Uterus (tissue), 3 donors: ENCODE measurements at regions not wholly inside any gene's neighbourhood (a gene's known extent, or its start where the extent isn't known, plus 50 kb on each side); places are given as distances from the start of the nearest gene placed in this dataset.

Experiments
- DNase-seq, 2 donors: peaks; one replicate each; pipeline ENCODE4 v3.0.0-alpha.2; 2019 to 2020
- H3K27ac ChIP-seq, 2 donors: fragments of 200-600 bp; sonication (generic); 1 replicate in 1 of 2; 2 replicates in 1 of 2; pipeline ENCODE4 v1.5.1; 2016 to 2018
- H3K27me3 ChIP-seq, 2 donors: fragments of 200-600 bp; sonication (generic); one replicate each; pipeline ENCODE4 v1.5.1; 2018 to 2019; ENCODE audit warnings: control low read depth in 1 of 2
- H3K36me3 ChIP-seq, 2 donors: fragments of 200-600 bp; sonication (generic); one replicate each; pipeline ENCODE4 v1.5.1; 2019; ENCODE audit warnings: control low read depth in 1 of 2
- H3K4me1 ChIP-seq, 2 donors: fragments of 200-600 bp; sonication (generic); one replicate each; pipeline ENCODE4 v1.5.1; 2018 to 2019; ENCODE audit warnings: control low read depth in 1 of 2
- H3K4me3 ChIP-seq, 2 donors: fragments of 200-600 bp; sonication (generic); 1 replicate in 1 of 2; 2 replicates in 1 of 2; pipeline ENCODE4 v1.5.1; 2018 to 2019; ENCODE audit warnings: mild to moderate bottlenecking in 1 of 2
- H3K9me3 ChIP-seq, 2 donors: fragments of 200-600 bp; sonication (generic); one replicate each; pipeline ENCODE4 v1.5.1; 2019; ENCODE audit warnings: control low read depth in 1 of 2
- POLR2A ChIP-seq, 2 donors: fragments of 450-650 bp; IDR thresholded peaks; one replicate each; pipeline ENCODE4 v1.6.1; 2016; ENCODE audit warnings: antibody characterized with exemption in 2 of 2, mild to moderate bottlenecking in 1 of 2, moderate library complexity in 1 of 2
- intact Hi-C: fragments of 100-400 bp; cut with DNase I; formaldehyde crosslinking; loops from one replicate; pipeline ENCODE4 v1.15.1; 2023; ENCODE audit warnings: low total_unique reads
- TF ChIP-seq, protein P1 (sequence below), 4 experiments: fragments of 200-600 bp in 2 of 4; fragments of 450-650 bp in 2 of 4; sonication (generic) in 2 of 4; IDR thresholded peaks; one replicate each; pipeline ENCODE4 v1.5.1; 2016 to 2019; ENCODE audit warnings: antibody characterized with exemption in 4 of 4, mild to moderate bottlenecking in 2 of 4, moderate library complexity in 1 of 4
- donor health status: DM: yes; HTN: yes; CAD: no.

DNA sequence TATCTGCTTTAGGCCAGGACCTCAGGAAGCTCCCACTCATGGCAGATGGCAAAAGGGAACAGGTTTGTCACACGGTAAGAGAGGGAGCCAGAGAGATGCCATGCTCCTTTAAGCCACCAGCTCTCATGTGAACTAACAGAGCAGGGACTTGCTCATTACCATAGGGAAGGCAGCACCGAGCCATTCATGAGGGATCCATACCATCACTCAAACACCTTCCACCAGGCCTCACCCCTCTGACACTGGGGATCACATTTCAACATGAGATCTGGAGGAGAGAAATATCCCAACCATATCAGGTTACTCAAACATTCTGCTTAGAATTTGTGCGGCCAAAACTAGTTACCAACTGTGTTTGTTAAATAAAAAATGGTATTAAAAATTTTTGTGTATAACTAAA lies 427.0 kb downstream of the UQCRFS1 start:
- Histone ChIP-seq H3K27ac (no peak overlapping the region), H3K36me3 (no peaks in the 10 kb centered on the region), H3K4me3 (no peak overlapping the region), H3K4me1 (no peaks in the 10 kb centered on the region), H3K9me3 (peaks cover 0 to 8% of the 10 kb centered on the region in 2 donors), H3K27me3 (no peaks in the 10 kb centered on the region)
- no peak for DNase-seq
- intact Hi-C loops: no loop called here
- TF ChIP-seq, protein P1, sequence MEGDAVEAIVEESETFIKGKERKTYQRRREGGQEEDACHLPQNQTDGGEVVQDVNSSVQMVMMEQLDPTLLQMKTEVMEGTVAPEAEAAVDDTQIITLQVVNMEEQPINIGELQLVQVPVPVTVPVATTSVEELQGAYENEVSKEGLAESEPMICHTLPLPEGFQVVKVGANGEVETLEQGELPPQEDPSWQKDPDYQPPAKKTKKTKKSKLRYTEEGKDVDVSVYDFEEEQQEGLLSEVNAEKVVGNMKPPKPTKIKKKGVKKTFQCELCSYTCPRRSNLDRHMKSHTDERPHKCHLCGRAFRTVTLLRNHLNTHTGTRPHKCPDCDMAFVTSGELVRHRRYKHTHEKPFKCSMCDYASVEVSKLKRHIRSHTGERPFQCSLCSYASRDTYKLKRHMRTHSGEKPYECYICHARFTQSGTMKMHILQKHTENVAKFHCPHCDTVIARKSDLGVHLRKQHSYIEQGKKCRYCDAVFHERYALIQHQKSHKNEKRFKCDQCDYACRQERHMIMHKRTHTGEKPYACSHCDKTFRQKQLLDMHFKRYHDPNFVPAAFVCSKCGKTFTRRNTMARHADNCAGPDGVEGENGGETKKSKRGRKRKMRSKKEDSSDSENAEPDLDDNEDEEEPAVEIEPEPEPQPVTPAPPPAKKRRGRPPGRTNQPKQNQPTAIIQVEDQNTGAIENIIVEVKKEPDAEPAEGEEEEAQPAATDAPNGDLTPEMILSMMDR (IDR thresholded peaks at IDR 0.05): no peak
- TF ChIP-seq POLR2A (IDR thresholded peaks at IDR 0.05): no peak

DNA sequence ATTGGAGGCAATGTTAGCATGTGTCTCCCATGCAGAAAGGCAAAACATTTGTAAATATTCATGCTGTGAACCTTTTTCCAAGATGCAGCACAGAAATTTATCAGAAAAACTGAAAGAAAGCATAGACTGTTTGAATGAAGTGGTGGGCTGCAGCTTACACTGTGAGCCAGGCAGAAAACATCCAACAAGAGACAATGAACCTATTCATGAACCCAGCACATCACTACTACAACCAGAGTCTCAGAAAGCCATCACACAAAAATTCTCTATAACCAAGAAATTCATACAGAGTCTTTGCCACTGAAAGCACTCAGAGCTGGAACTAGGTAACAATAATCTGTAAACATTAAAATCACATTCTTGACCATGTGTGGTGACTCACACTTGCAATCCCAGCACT lies 448.9 kb downstream of the UQCRFS1 start:
- Histone ChIP-seq H3K27me3 (no peaks in the 10 kb centered on the region), H3K27ac (no peak overlapping the region), H3K9me3 (peaks cover 0 to 9% of the 10 kb centered on the region in 2 donors), H3K4me3 (no peak overlapping the region), H3K36me3 (no peaks in the 10 kb centered on the region), H3K4me1 (no peaks in the 10 kb centered on the region)
- intact Hi-C loops: no loop called here
- DNase-seq: no peak
- TF ChIP-seq, protein P1 (IDR thresholded peaks at IDR 0.05): no peak
- no peak for TF ChIP-seq POLR2A (IDR thresholded peaks at IDR 0.05)

DNA sequence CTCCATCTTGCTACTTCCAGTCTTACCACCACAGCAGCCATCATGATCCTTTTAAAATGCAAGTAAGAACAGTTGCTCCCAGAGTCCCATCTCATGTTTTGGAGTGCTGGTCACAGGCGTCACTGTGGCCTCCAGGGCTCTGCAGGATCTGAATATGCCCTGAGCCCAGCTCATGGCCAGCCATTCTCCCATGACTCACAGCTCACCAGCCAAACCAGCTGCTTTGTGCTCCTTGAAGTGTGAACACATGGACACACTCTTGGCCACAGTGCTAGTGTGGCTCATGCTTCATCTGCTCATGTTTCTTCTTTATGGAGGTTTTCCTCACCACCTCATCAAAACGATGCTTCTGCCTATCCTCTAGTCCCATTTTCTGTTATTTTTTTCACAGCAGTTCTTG lies 466.5 kb downstream of the UQCRFS1 start:
- Histone ChIP-seq H3K36me3 (no peaks in the 10 kb centered on the region), H3K4me1 (no peaks in the 10 kb centered on the region), H3K27ac (no peak overlapping the region), H3K4me3 (no peak overlapping the region), H3K27me3 (no peaks in the 10 kb centered on the region), H3K9me3 (no peaks in the 10 kb centered on the region)
- TF ChIP-seq POLR2A (IDR thresholded peaks at IDR 0.05): no peak
- TF ChIP-seq, protein P1 (IDR thresholded peaks at IDR 0.05): no peak
- intact Hi-C loops: no loop called here
- no peak for DNase-seq

DNA sequence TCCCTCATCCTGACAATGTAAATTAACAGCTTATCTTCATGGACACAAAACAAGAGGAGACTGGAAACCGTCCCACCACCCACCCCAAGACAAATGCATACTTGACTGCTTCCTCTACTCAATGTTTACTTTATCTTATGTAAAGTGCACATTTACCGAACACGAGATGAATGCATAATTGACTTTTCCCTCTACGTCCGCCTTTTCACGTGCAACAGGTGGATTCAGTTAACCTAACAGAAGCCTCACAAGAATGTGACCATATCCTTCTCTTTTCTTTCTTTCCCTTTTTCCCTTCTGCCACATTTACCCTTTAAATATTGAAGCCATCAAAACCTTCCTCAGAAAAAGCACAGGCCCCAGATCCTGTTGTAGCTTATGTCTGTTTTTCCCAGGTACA lies 468.0 kb downstream of the UQCRFS1 start:
- Histone ChIP-seq H3K4me3 (no peak overlapping the region), H3K27ac (no peak overlapping the region), H3K27me3 (no peaks in the 10 kb centered on the region), H3K9me3 (no peaks in the 10 kb centered on the region), H3K4me1 (no peaks in the 10 kb centered on the region), H3K36me3 (no peaks in the 10 kb centered on the region)
- DNase-seq: no peak
- TF ChIP-seq, protein P1 (IDR thresholded peaks at IDR 0.05): no peak
- TF ChIP-seq POLR2A (IDR thresholded peaks at IDR 0.05): no peak
- intact Hi-C loops: no loop called here

DNA sequence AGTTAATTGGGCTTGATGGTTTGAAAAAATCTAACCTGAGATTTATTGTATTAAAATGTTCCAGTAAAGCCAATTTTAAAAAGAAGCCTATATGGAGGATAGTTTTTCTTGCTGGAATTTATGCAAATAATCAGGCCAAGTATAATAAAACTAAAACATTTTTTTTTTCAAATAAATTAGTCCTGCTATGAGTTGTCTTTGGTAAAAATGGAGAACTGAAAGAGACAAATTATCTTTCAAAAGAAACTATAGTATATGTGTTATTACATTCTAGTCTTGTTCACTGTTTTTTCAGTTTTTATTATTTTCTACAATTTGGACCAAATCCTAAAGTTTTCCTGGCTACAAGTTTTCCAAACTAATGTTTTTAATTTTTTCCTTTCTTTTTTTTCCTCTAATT lies 468.9 kb downstream of the UQCRFS1 start:
- Histone ChIP-seq H3K36me3 (no peaks in the 10 kb centered on the region), H3K27ac (no peak overlapping the region), H3K4me1 (no peaks in the 10 kb centered on the region), H3K9me3 (no peaks in the 10 kb centered on the region), H3K27me3 (no peaks in the 10 kb centered on the region), H3K4me3 (no peak overlapping the region)
- TF ChIP-seq, protein P1 (IDR thresholded peaks at IDR 0.05): no peak
- no peak for TF ChIP-seq POLR2A (IDR thresholded peaks at IDR 0.05)
- DNase-seq: no peak
- intact Hi-C loops: no loop called here
